B cell (primary cell): ENCODE measurements at regions not wholly inside any gene's neighbourhood (a gene's known extent, or its start where the extent isn't known, plus 50 kb on each side); places are given as distances from the start of the nearest gene placed in this dataset.

Experiments
- ATAC-seq: fragments of 200-7000 bp; cut with Tn5 transposase; one replicate; pipeline ENCODE4 v1.10.0; 2021; ENCODE audit warnings: low read depth, mild to moderate bottlenecking, moderate number of reproducible peaks, moderate library complexity
- CTCF ChIA-PET: fragments of 350-600 bp; sonication (Branson Sonifier 250); formaldehyde crosslinking; loops from one replicate; lab custom pipeline; 2021; ENCODE audit warnings: antibody characterized with exemption, inconsistent platforms; lab: Charles Lee
- POLR2A ChIA-PET: fragments of 350-600 bp; sonication (Branson Sonifier 250); formaldehyde crosslinking; loops from one replicate; lab custom pipeline; 2021; ENCODE audit warnings: antibody characterized with exemption; lab: Charles Lee
- DNase-seq: peaks from one replicate; pipeline ENCODE4 v3.0.0; 2013
- H2AFZ ChIP-seq: 2 replicates; pipeline ENCODE4 v1.6.1; 2012; ENCODE audit warnings: mild to moderate bottlenecking, low read depth, low read length; ENCODE audit not compliant: insufficient read depth, poor library complexity, severe bottlenecking
- H3K27ac ChIP-seq, 2 donors: 1 replicate in 1 of 2; 2 replicates in 1 of 2; pipeline ENCODE4 v1.5.1; 2012 to 2013; ENCODE audit warnings: low read length in 2 of 2, mild to moderate bottlenecking in 2 of 2, moderate library complexity in 1 of 2
- H3K27me3 ChIP-seq, 4 experiments: fragments of 200-600 bp in 1 of 4; sonication (generic) in 1 of 4; replicated peaks in 1 of 4; 1 replicate in 2 of 4; 2 replicates in 2 of 4; pipeline versions ENCODE4 v1.6.1 to v1.7.0; 2013 to 2016; ENCODE audit warnings: low read length in 3 of 4, mild to moderate bottlenecking in 2 of 4, mixed read lengths in 1 of 4, moderate library complexity in 1 of 4; ENCODE audit not compliant: insufficient read depth in 4 of 4, control insufficient read depth in 3 of 4; ENCODE audit errors: control extremely low read depth in 1 of 4
- H3K36me3 ChIP-seq, 2 experiments: replicated peaks in 1 of 2; 1 replicate in 1 of 2; 2 replicates in 1 of 2; pipeline versions ENCODE4 v1.6.1 to v1.7.1; 2013; ENCODE audit warnings: low read length in 1 of 2; ENCODE audit not compliant: insufficient read depth in 2 of 2, control insufficient read depth in 1 of 2; ENCODE audit errors: control extremely low read depth in 1 of 2, extremely low read depth in 1 of 2
- H3K4me1 ChIP-seq, 2 donors: fragments of 200-600 bp in 1 of 2; sonication (generic) in 1 of 2; 1 replicate in 1 of 2; 2 replicates in 1 of 2; pipeline versions ENCODE4 v1.5.1 to v1.6.1; 2013 to 2017; ENCODE audit warnings: low read length in 2 of 2; ENCODE audit not compliant: control insufficient read depth in 2 of 2, insufficient read depth in 2 of 2
- H3K4me2 ChIP-seq: replicated peaks from 2 replicates; pipeline ENCODE3; 2012; ENCODE audit warnings: mild to moderate bottlenecking, low read depth, low read length; ENCODE audit not compliant: poor library complexity, severe bottlenecking
- H3K4me3 ChIP-seq, 5 experiments: fragments of 200-600 bp in 1 of 5; sonication (generic) in 1 of 5; 1 replicate in 3 of 5; 2 replicates in 2 of 5; pipeline versions ENCODE4 v1.5.1 to v1.7.0; 2011 to 2016; ENCODE audit warnings: low read length in 4 of 5, mild to moderate bottlenecking in 4 of 5, low read depth in 2 of 5, control low read depth in 1 of 5, moderate library complexity in 1 of 5; ENCODE audit not compliant: insufficient read depth in 1 of 5; ENCODE audit errors: control extremely low read depth in 1 of 5, extremely low read depth in 1 of 5
- H3K79me2 ChIP-seq: fragments of 200-600 bp; sonication (generic); one replicate; pipeline ENCODE4 v1.6.0; 2016; ENCODE audit warnings: low read length; ENCODE audit not compliant: control insufficient read depth, insufficient read depth
- H3K9ac ChIP-seq: fragments of 200-600 bp; sonication (generic); 2 replicates; pipeline ENCODE4 v1.6.1; 2017; ENCODE audit warnings: mild to moderate bottlenecking, low read length, moderate library complexity
- H3K9me3 ChIP-seq, 3 donors: one replicate each; pipeline versions ENCODE4 v1.6.1 to v1.7.1; 2013; ENCODE audit warnings: low read length in 2 of 3; ENCODE audit not compliant: control insufficient read depth in 2 of 3, insufficient read depth in 1 of 3; ENCODE audit errors: control extremely low read depth in 1 of 3
- H4K20me1 ChIP-seq: 2 replicates; pipeline ENCODE4 v1.6.0; 2012; ENCODE audit warnings: mild to moderate bottlenecking, low read length; ENCODE audit not compliant: insufficient read depth, control insufficient read depth, poor library complexity, severe bottlenecking
- H3K27ac Mint-ChIP-seq: one replicate; pipeline ENCODE4 v1.8.0; 2021; ENCODE audit warnings: mixed read lengths
- H3K27me3 Mint-ChIP-seq: one replicate; pipeline ENCODE4 v1.8.0; 2021; ENCODE audit warnings: mixed read lengths
- H3K4me1 Mint-ChIP-seq: one replicate; pipeline ENCODE4 v1.8.0; 2021; ENCODE audit warnings: mixed read lengths
- H3K4me3 Mint-ChIP-seq: one replicate; pipeline ENCODE4 v1.8.0; 2021; ENCODE audit warnings: mixed read lengths
- H3K9me3 Mint-ChIP-seq: one replicate; pipeline ENCODE4 v1.8.0; 2022; ENCODE audit warnings: mixed read lengths; ENCODE audit not compliant: insufficient read depth
- EZH2 ChIP-seq: IDR thresholded peaks from 2 replicates; pipeline ENCODE4 v1.6.1; 2012; ENCODE audit warnings: borderline replicate concordance, low read depth, mild to moderate bottlenecking, moderate library complexity, low read length; ENCODE audit not compliant: insufficient read depth, poor library complexity, severe bottlenecking
- WGBS: methylation state at CpG from one replicate; pipeline ENCODE4 v1.1.5; 2013; ENCODE audit warnings: missing lambda C conversion rate; ENCODE audit not compliant: insufficient coverage; 5-methylcytosine and 5-hydroxymethylcytosine counted together
- intact Hi-C: fragments of 100-400 bp; cut with micrococcal nuclease; formaldehyde crosslinking; loops from one replicate; pipeline ENCODE4 v1.10.0; 2022
- TF ChIP-seq, protein P1 (sequence below): fragments of 200-600 bp; IDR thresholded peaks from one replicate; pipeline ENCODE4 v1.8.0; 2022; ENCODE audit warnings: antibody characterized with exemption, mild to moderate bottlenecking

DNA sequence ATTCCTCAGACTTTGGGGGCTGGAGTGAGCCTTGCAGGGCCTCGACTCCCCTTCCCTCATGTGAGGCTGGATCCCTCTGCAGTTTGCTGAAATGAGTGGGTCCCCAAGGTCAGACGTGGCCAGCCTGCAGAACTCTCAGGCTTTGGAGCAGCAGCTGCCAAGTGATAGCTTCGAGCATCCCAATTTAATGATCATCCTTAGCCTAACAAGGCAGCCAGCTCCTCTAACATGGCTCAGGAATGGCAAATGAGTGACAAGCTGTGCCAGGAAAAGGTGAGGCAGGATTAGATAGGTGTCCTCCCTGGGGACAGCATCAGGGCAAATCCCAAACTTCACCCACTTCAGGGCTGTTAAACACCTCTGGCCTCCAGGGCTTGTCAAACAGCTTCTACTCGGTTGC lies 130.7 kb upstream of the PWP1 start:
- H3K9me3 Mint-ChIP-seq, result no peaks in the 10 kb centered on the region
- Histone ChIP-seq H2AFZ (no peak overlapping the region), H3K4me1 (no peaks in the 10 kb centered on the region), H3K36me3 (no peaks in the 10 kb centered on the region), H3K27me3 (no peaks in the 10 kb centered on the region), H3K4me2 (no peak overlapping the region), H3K27ac (no peak overlapping the region), H3K79me2 (no peaks in the 10 kb centered on the region), H4K20me1 (no peaks in the 10 kb centered on the region), H3K9me3 (no peaks in the 10 kb centered on the region), H3K4me3 (no peak overlapping the region), H3K9ac (no peak overlapping the region)
- no peak for ATAC-seq
- no peak overlapping the region for H3K27ac Mint-ChIP-seq
- CTCF ChIA-PET, result no interaction called here
- POLR2A ChIA-PET, result no interaction called here
- no peak overlapping the region for H3K4me3 Mint-ChIP-seq
- 81% methylated on average over 3 of the region's 4 CpGs for WGBS
- TF ChIP-seq EZH2, result no peak
- TF ChIP-seq, protein P1, sequence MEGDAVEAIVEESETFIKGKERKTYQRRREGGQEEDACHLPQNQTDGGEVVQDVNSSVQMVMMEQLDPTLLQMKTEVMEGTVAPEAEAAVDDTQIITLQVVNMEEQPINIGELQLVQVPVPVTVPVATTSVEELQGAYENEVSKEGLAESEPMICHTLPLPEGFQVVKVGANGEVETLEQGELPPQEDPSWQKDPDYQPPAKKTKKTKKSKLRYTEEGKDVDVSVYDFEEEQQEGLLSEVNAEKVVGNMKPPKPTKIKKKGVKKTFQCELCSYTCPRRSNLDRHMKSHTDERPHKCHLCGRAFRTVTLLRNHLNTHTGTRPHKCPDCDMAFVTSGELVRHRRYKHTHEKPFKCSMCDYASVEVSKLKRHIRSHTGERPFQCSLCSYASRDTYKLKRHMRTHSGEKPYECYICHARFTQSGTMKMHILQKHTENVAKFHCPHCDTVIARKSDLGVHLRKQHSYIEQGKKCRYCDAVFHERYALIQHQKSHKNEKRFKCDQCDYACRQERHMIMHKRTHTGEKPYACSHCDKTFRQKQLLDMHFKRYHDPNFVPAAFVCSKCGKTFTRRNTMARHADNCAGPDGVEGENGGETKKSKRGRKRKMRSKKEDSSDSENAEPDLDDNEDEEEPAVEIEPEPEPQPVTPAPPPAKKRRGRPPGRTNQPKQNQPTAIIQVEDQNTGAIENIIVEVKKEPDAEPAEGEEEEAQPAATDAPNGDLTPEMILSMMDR, result no peak
- DNase-seq, result no peak
- H3K4me1 Mint-ChIP-seq, result no peaks in the 10 kb centered on the region
- peaks cover 9% of the 10 kb centered on the region for H3K27me3 Mint-ChIP-seq
- intact Hi-C loops, result no loop called here

GRCh38 chr12:107557026-107557425 lies 128.6 kb upstream of the PWP1 start:
- TF ChIP-seq EZH2, result no peak
- TF ChIP-seq, protein P1, result no peak
- H3K4me3 ChIP-seq, result no peak overlapping the region
- H2AFZ ChIP-seq, result no peak overlapping the region
- H3K9me3 ChIP-seq, result no peaks in the 10 kb centered on the region
- H3K9ac ChIP-seq, result no peak overlapping the region
- WGBS, result 90% methylated on average over 2 of the region's 5 CpGs
- H3K4me2 ChIP-seq, result no peak overlapping the region
- H3K9me3 Mint-ChIP-seq, result no peaks in the 10 kb centered on the region
- intact Hi-C loops, result no loop called here
- no peaks in the 10 kb centered on the region for H3K4me1 ChIP-seq
- ChIA-PET CTCF (no interaction called here), POLR2A (interaction anchor here (0.6 kb wide), 1 partner anchor 29 kb away, joined by 4 read pairs; no protein-coding TSS in a partner anchor)
- H3K27me3 ChIP-seq, result no peaks in the 10 kb centered on the region
- no peaks in the 10 kb centered on the region for H3K36me3 ChIP-seq
- no peaks in the 10 kb centered on the region for H4K20me1 ChIP-seq
- DNase-seq, result no peak
- H3K4me1 Mint-ChIP-seq, result no peaks in the 10 kb centered on the region
- ATAC-seq, result no peak
- H3K79me2 ChIP-seq, result no peaks in the 10 kb centered on the region
- H3K4me3 Mint-ChIP-seq, result no peak overlapping the region
- H3K27me3 Mint-ChIP-seq, result peaks cover 9% of the 10 kb centered on the region
- no peak overlapping the region for H3K27ac ChIP-seq
- H3K27ac Mint-ChIP-seq, result no peak overlapping the region
